AG04450 (cell line): ENCODE measurements at regions not wholly inside any gene's neighbourhood (a gene's known extent, or its start where the extent isn't known, plus 50 kb on each side); places are given as distances from the start of the nearest gene placed in this dataset.

Experiments used
- CTCF ChIA-PET: fragments of 300-600, 350-600 bp; formaldehyde crosslinking; extraction: SDS; loops from one replicate; lab custom pipeline; 2022; ENCODE audit warnings: antibody characterized with exemption, inconsistent platforms; lab: Charles Lee
- POLR2A ChIA-PET: fragments of 350-600 bp; formaldehyde crosslinking; extraction: SDS; loops from one replicate; lab custom pipeline; 2021; ENCODE audit warnings: antibody characterized with exemption, inconsistent platforms; lab: Yijun Ruan, JAX
- DNase-seq: peaks from one replicate; pipeline ENCODE4 v3.0.0-alpha.2; 2011; ENCODE audit warnings: low read depth, low spot score
- H3K27ac ChIP-seq: one replicate; pipeline ENCODE4 v1.5.1; 2012; ENCODE audit warnings: low read depth, low read length, control low read depth
- H3K27me3 ChIP-seq: one replicate; pipeline ENCODE4 v1.6.0; 2012; ENCODE audit warnings: low read length; ENCODE audit not compliant: control insufficient read depth, insufficient read depth
- H3K4me3 ChIP-seq: 2 replicates; pipeline ENCODE4 v1.5.1; 2011; ENCODE audit warnings: mild to moderate bottlenecking, low read depth, low read length, control low read depth
- H3K9me3 ChIP-seq: 2 replicates; pipeline ENCODE4 v1.5.1; 2012; ENCODE audit warnings: low read length; ENCODE audit not compliant: control insufficient read depth, insufficient read depth
- TF ChIP-seq, protein P1 (sequence below): IDR thresholded peaks from 2 replicates; pipeline ENCODE4 v1.5.1; 2011; ENCODE audit warnings: low read depth, low read length, control low read depth, inconsistent platforms

DNA sequence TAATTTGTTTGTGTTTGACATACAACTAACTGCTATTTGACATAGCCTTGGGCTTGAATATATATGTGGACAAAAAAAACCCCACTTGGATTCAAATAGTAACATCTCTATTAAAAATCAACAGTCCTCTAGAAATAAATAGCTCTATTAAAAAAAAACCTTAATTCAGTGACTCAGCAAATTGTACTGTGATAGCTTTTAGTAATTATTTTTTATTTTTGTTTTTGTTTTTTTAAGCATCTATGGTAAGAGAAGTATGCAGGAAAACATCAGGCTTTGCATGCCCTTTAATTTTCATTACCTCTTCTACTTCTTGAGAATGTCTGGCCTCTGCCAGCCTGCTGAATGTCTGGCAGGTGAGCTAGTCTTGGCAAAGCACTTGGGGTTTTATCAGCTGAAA is 300.7 kb downstream of the NPR3 start:
- Histone ChIP-seq H3K27me3 (no peaks in the 10 kb centered on the region), H3K9me3 (no peaks in the 10 kb centered on the region; the same call in 1 of the 2 replicates), H3K4me3 (no peak overlapping the region), H3K27ac (no peak overlapping the region)
- TF ChIP-seq, protein P1, sequence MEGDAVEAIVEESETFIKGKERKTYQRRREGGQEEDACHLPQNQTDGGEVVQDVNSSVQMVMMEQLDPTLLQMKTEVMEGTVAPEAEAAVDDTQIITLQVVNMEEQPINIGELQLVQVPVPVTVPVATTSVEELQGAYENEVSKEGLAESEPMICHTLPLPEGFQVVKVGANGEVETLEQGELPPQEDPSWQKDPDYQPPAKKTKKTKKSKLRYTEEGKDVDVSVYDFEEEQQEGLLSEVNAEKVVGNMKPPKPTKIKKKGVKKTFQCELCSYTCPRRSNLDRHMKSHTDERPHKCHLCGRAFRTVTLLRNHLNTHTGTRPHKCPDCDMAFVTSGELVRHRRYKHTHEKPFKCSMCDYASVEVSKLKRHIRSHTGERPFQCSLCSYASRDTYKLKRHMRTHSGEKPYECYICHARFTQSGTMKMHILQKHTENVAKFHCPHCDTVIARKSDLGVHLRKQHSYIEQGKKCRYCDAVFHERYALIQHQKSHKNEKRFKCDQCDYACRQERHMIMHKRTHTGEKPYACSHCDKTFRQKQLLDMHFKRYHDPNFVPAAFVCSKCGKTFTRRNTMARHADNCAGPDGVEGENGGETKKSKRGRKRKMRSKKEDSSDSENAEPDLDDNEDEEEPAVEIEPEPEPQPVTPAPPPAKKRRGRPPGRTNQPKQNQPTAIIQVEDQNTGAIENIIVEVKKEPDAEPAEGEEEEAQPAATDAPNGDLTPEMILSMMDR = no peak
- DNase-seq = no peak
- CTCF ChIA-PET = no interaction called here
- POLR2A ChIA-PET = no interaction called here

DNA sequence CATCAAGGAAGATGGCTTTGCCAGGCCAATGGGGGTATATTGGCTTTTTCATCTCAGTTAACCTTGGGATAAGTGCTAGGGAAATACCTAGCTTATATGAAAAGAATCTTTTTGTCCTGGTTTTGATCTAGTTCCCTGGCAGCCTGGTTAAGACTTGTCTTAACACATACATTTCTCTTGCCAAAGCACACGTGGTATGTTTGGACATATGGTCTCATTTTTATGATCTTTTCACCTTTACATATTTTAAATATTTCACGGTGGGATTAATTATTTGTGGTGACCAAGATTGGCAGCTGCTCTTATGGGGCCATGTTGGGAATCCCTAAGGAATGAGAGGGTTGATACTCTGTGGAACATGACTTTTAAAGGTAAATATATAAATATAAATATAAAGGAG is 312.5 kb downstream of the NPR3 start:
- no peaks in the 10 kb centered on the region for H3K27me3 ChIP-seq
- H3K4me3 ChIP-seq = no peak overlapping the region
- ChIA-PET CTCF (no interaction called here), POLR2A (no interaction called here)
- no peaks in the 10 kb centered on the region for H3K9me3 ChIP-seq
- no peak for DNase-seq
- TF ChIP-seq, protein P1 = no peak
- H3K27ac ChIP-seq = no peak overlapping the region

DNA sequence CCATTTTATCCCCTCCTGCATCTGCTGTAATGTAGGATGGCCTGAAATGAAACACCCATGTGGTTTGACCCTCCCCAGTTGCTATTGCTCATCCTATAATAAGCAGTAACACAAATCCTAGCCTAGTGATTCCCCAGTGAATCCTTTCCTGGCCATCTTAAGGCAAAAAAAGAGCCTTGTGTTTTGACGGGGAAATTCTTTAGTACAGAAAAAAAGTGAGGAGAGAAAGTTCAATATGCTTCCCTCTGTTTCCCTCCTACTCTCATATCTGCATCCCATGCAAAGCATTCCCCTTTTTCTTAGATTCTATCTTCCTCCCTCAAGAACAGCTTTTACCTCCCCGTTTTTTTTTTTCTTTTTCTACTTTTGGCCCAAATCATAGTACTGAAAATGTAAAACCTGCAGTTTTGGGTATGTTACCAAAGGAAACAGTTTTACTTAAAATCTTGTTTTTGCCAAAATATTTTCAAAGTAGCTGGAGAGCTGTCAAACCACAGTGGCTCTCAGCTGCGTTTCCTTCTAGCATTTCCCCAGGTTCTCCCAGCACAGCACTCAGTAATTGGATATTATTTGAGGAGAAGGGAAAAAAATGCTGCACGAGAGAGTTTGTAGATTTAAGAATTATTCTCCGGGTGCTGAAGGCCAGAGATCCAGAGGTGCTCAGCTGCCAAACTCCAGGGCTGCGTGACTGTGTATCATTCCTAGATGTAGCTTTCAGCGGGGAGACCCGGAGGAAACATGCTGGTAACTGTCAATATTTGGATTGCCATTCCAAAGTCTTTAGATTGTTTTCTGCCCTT is 321.4 kb downstream of the NPR3 start:
- DNase-seq = no peak

DNA sequence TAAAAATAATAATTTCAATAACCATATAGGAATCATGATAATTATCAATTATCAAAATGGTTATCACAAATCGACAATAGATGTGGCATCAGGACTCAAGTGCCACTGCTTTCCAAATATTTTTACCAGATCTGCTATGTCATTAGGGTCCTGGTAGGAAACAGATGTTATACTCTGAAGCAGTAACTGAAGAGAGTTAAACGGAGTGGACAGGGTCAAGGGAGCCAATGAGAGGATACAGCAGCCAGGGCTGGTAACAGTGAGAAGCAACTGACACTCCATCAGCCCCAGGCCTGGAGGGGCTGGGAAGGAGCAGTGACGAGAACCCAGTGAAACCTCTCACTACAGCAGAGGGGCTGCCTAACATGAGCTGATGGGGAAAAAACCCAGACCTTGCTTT is 322.4 kb downstream of the NPR3 start:
- CTCF ChIA-PET = no interaction called here
- H3K27ac ChIP-seq = no peak overlapping the region
- TF ChIP-seq, protein P1 = no peak
- POLR2A ChIA-PET = no interaction called here
- no peaks in the 10 kb centered on the region for H3K27me3 ChIP-seq
- H3K4me3 ChIP-seq = no peak overlapping the region
- H3K9me3 ChIP-seq = no peaks in the 10 kb centered on the region; the same call in 1 of the 2 replicates
- no peak for DNase-seq

More for the DNA sequence above, 321.4 kb downstream of the NPR3 start:
- Histone ChIP-seq H3K4me3 (no peak overlapping the region), H3K27ac (no peak overlapping the region), H3K27me3 (no peaks in the 10 kb centered on the region), H3K9me3 (no peaks in the 10 kb centered on the region; the same call in 1 of the 2 replicates)
- ChIA-PET CTCF (no interaction called here), POLR2A (no interaction called here)
- TF ChIP-seq, protein P1 = no peak

DNA sequence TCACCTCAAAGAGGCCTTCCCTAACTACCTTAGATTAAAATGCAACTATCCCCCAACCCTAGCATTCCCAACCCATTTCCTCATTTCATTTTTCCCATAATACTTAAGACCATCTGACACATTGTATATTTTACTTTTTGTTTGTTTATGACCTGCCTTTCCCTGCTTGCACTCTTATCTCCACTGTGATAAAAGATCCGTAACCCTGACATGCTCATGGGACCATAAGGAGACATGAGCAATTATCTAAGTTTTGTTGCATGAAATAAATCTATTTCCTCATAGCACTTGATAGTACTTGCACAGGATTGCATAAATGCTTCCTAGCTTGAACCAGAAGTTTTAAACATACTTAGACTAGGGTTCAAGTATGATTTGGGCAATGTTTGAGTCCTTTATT is 323.7 kb downstream of the NPR3 start:
- ChIA-PET POLR2A (no interaction called here), CTCF (no interaction called here)
- Histone ChIP-seq H3K9me3 (no peaks in the 10 kb centered on the region; the same call in 1 of the 2 replicates), H3K27me3 (no peaks in the 10 kb centered on the region), H3K4me3 (no peak overlapping the region), H3K27ac (no peak overlapping the region)
- no peak for DNase-seq
- TF ChIP-seq, protein P1 = no peak
